ENCODE measurements at regions not wholly inside any gene's neighbourhood (a gene's known extent, or its start where the extent isn't known, plus 50 kb on each side); places are given as distances from the start of the nearest gene placed in this dataset.
"Not testable (repeated sequence)": the region's sequence is repeated elsewhere in the genome, so short reads cannot be mapped to it uniquely, and the experiment has no call there.

- TF ChIP-seq CTCF (IDR thresholded peaks at IDR 0.05; ENCODE audit: borderline replicate concordance, extremely low read depth, low read length, poor library complexity, severe bottlenecking); EZH2 (IDR thresholded peaks at IDR 0.05; ENCODE audit: borderline replicate concordance, low read depth, low read length, severe bottlenecking): not testable (repeated sequence)
Observed at GRCh38 chr18:76600076-76600475, 105.0 kb upstream of the ZNF516 start.

All from DND-41 (cell line).